ENCODE measurements at regions not wholly inside any gene's neighbourhood (a gene's known extent, or its start where the extent isn't known, plus 50 kb on each side); places are given as distances from the start of the nearest gene placed in this dataset.

DNA sequence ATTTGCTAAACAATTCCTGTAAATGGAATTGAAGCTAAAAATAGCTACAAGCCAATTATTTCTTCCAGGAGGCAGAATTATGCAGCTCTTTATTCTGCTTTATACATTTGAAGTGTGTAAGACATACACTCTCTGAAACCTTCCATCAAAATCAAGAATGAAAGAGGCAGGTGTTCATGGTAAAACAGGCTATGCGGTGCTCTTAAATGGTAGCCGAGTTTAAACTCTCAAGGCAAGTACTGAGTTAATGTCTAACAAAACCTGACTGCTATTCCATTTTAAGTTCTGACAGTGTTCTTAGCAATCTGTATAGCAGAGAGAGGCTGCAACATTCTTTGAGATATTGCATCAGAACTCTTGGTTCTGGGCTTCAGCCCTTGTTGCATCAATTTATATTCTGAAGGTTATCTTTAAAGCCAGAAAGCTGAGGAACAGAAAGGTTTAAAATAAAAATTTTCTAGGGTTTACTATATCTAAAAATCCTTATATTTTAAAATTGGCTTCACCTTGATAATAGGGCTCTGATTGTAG lies 248.3 kb upstream of the CCNG1 start:
- TF ChIP-seq CTCF (conservative IDR thresholded peaks at IDR 0.05; ENCODE audit: low read depth in 2 of 2) (no peak), EZH2 (IDR thresholded peaks at IDR 0.05; ENCODE audit: low read depth, unreplicated experiment) (no peak), POLR2AphosphoS5 (IDR thresholded peaks at IDR 0.05; ENCODE audit: low read depth) (no peak), STAT1 (IDR thresholded peaks at IDR 0.05; ENCODE audit: unreplicated experiment) (no peak), CREB1 (CRISPR knock-in tag; IDR thresholded peaks at IDR 0.05; ENCODE audit: low read depth) (no peak), ZNF331 (CRISPR knock-in tag; IDR thresholded peaks at IDR 0.05; ENCODE audit: low read depth) (no peak), ETS1 (IDR thresholded peaks at IDR 0.05) (no peak), EZH2phosphoT487 (IDR thresholded peaks at IDR 0.05; ENCODE audit: unreplicated experiment) (no peak), JUNB (IDR thresholded peaks at IDR 0.05; ENCODE audit: unreplicated experiment) (no peak), ZNF114 (CRISPR knock-in tag; IDR thresholded peaks at IDR 0.05) (no peak)
- TF ChIP-seq, protein P1, sequence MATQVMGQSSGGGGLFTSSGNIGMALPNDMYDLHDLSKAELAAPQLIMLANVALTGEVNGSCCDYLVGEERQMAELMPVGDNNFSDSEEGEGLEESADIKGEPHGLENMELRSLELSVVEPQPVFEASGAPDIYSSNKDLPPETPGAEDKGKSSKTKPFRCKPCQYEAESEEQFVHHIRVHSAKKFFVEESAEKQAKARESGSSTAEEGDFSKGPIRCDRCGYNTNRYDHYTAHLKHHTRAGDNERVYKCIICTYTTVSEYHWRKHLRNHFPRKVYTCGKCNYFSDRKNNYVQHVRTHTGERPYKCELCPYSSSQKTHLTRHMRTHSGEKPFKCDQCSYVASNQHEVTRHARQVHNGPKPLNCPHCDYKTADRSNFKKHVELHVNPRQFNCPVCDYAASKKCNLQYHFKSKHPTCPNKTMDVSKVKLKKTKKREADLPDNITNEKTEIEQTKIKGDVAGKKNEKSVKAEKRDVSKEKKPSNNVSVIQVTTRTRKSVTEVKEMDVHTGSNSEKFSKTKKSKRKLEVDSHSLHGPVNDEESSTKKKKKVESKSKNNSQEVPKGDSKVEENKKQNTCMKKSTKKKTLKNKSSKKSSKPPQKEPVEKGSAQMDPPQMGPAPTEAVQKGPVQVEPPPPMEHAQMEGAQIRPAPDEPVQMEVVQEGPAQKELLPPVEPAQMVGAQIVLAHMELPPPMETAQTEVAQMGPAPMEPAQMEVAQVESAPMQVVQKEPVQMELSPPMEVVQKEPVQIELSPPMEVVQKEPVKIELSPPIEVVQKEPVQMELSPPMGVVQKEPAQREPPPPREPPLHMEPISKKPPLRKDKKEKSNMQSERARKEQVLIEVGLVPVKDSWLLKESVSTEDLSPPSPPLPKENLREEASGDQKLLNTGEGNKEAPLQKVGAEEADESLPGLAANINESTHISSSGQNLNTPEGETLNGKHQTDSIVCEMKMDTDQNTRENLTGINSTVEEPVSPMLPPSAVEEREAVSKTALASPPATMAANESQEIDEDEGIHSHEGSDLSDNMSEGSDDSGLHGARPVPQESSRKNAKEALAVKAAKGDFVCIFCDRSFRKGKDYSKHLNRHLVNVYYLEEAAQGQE (IDR thresholded peaks at IDR 0.05; ENCODE audit: unreplicated experiment): no peak

Measured in GM23338 (cell line).